ENCODE measurements at regions not wholly inside any gene's neighbourhood (a gene's known extent, or its start where the extent isn't known, plus 50 kb on each side); places are given as distances from the start of the nearest gene placed in this dataset.

DNA sequence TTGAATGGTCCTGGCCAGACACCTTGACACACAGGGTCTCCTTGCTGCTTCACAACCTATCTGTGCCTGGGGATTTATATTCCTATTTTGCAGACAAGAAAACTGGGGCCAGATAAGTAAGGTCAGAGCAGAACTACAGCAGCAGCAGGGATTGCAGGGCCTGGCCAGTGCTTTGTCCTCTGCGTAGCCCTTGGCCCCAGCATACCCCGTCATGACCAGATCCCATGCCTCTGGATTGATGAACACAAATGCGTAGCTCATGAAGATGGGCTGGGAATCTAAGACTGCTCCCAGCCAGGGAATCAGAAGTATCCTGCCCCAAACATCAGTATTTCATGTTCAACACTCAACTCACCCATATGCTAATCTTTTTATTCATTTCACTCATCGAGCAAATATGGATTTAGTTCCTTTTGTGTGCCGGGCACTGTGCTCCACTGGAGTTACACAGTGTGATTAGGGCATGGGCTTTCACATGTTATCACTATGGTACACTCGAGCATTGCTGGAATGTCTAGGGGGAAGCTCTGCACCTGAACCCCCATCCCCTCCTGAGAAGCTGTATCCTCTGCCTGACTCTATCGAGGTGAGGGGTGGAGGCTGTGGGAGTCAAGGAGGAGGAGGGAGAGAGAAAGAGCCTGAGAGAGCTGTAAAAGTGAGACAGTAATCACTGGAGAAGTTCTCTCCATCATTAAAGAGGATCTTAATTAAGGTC lies 143.3 kb downstream of the CYP26B1 start:
- DNase-seq (ENCODE audit: low read depth in 2 of 2): no peak

DNA sequence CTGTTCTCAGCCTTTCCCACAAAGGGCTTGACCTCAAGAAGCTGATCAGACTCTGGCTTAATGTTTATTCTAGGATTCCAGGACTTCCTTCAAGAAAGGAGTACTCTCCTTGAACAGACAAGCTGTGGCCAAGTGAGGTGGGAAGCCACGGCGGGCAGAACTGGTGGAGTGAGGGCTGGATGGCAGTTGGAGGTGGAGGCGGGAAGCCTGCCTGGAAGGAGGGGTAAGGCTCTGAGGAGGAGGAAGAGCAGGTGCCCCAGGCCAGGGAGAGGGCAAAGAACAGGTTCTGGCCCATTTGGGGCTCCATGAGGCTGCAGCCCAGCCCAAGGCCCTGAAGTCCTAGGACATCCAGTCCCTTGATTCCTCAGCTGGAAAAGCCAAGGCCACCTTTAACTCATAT lies 143.9 kb downstream of the CYP26B1 start:
- no peak for DNase-seq (ENCODE audit: low read depth in 2 of 2)

DNA sequence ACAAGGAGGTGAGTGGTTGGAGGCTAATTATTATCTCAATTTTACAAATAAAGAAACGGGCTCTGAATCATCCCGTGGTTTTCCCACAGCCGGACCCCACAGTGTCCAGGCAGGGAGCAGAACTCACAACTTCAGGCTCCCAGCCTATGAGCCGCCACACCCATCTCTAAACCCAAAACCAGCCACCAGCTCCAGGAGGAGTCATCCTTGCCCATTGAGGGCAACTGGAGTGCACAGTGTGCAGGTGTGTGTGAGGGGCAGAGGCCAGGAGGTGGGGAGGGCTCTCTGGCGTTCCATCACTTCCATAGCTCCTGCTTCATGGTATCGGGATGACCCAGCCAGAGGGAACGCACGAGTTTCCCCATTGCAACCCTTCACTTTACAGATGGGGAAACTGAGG lies 144.5 kb downstream of the CYP26B1 start:
- no peak for DNase-seq (ENCODE audit: low read depth in 2 of 2)

DNA sequence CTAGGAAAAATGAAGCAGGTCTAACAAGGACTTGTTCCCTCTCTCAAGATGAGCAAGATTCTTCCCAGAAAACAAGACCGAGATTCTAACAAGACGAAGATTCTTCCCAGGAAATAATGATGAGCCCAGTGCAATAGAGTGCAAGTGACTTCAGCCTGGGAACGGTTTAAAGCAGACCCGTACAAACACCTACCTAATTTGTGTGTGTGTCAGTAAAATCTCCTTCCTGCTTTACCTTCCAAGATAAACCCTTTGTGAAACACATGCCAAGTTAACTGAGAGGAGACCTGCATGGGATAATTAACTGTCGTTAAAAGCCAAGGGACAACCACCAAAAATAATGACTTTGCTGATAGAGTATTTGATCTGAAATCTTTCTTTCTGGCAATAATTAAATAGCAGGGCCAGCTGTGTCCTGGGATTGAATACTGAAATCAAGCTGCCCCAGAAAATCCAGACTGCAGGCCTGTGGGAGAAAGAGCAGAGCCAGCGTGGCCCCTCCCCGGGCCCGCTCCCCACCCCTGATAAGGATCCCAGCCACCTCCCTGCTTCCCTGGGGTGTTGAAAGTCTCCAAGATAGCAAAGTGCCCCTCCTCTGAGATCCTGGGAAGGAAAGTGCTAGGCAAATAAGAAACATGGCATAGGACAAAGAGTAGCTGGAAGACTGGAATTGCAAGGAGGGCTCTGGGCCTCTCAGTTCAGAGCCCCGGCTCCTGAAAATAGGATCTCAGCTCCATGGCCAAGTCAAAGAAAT lies 145.5 kb downstream of the CYP26B1 start:
- DNase-seq (ENCODE audit: low read depth in 2 of 2): no peak

DNA sequence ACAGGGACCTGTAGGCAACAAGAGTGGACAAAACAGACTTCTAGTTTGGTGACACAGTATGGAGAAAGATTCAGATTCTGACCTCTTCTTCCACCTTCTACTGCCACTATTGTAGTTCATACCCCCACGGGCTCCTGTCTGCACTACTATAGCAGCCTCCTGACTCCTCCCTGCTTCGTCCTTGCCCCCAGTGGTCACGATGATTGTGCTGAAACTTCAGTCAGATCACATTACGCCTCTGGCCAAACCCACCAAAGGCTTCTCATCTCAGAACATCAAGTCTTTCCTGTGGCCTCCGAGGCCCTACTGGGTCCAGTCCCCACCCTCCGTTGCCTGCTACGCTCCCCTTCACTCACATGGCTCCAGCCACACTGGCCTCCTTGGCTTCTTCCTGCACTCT lies 147.6 kb downstream of the CYP26B1 start:
- DNase-seq (ENCODE audit: low read depth in 2 of 2): no peak

DNA sequence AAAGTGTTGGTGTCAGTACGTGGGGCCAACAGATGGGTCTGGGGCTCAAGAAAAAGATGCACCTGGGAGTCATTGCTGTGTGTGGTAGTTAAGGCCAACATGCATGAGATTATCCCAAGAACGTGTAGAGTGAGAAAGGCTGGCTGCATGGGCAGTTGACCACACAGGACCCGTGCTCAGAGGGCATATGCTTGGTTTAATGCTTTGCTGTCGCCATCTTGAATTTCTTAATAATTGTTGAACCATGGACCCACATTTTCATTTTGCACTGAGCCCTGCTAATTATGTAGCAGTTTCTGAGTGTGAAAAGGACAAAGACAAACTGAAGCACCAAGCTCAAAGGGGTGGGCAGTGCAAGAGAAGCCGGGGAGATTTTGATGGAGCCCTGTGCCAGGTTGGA lies 148.1 kb downstream of the CYP26B1 start:
- no peak for DNase-seq (ENCODE audit: low read depth in 2 of 2)

DNA sequence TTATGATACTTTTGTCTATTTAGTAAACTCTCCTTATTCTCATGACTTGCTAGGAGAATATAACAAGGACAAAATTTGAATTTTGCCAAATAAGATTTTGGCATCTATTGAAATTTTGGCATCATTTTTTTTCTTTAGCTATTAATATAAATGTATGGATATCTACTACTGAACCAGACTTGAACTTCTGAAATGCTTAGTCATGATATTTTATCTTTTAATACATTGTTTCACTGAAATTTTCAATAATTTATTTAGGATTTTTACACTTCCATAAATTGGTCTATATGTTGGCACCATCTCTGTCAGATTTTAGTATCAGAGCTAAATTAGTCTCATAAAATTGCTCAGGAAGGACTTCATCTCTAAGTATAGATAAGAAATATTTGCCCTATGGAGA lies 149.8 kb downstream of the CYP26B1 start:
- DNase-seq (ENCODE audit: low read depth in 2 of 2): no peak

DNA sequence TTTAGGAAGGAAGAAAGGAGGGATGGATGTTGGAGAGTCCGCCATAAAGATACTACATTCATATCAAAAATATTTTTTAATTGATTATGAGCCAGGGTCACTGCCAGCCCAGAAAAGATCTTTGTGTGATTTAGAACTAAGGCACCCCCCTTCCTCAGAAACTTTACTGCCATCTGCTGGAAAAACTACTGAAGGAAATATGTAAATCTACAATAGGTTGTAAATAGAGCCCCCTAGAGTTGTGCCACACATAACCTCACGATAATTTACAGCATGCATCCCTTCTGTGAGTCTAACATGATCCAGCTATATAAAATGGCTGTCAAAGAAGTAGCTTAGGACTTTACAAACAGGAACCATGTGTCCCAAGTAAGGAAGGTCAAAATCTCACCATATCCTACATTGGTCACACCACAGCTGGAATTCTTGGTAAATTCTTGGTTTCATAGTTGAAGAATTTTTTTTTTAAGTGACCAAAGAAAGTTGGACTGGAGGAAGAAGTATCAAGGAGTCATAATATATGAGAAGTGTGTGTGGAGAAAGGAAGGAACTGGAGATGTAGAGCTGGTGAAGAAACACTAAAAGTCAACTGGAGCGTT lies 152.5 kb downstream of the CYP26B1 start:
- DNase-seq (ENCODE audit: low read depth in 2 of 2): no peak

DNA sequence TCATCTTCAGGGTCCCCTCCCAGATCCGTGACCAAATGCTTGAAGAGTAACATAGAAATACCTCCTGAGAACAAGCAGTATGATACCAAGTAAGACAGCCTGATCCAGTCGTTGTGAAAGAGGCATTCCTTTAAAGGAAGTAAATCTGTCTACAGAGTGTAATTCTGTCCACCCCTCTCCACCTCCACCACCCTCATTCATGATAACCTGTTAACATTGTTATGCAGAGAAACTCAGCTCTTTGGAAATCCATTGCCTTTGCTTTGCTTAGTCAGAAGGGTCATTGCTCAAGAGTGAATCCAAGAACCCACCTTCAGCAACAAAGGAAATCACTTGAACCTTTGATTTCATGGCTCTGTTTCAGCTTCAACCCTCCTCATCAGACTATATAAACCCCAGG lies 155.6 kb downstream of the CYP26B1 start:
- no peak for DNase-seq (ENCODE audit: low read depth in 2 of 2)

DNA sequence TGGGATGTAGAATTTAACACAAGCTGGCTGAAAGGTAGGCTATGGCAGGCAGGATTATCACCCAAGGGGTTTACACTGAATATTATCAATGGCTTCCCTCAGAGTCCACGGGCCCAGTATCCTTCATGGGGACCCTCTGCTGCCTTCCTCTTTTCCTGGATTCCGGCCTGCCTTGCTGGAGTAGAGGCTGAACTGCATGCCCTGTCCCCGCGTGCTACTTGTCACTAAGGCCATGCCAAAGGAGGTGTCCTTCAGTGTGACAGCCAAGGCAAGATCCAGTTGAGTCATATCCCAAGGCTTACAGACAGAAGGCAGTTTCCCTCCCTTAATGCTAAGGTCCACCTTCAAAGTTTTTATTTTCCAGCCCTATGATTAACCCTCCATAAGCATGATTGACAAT lies 156.3 kb downstream of the CYP26B1 start:
- no peak for DNase-seq (ENCODE audit: low read depth in 2 of 2)

DNA sequence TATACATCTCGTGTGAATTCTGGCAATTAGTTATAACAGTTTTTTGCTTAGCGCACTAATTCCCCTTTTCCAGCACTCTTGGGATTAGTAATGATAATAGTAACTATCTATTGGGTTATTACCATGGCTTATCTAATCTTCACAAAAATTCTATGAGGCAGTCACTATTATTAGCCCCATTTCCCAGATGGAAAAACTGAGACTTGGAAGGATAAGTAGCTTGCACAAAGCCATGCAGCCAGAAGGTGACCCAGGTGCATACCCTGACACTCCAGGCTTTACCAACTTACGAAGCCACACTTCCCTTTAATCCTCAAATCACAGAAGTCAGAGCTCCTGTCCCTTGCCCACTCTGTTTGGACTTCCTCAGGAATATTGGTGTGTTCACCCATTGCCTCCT lies 156.8 kb downstream of the CYP26B1 start:
- no peak for DNase-seq (ENCODE audit: low read depth in 2 of 2)

DNA sequence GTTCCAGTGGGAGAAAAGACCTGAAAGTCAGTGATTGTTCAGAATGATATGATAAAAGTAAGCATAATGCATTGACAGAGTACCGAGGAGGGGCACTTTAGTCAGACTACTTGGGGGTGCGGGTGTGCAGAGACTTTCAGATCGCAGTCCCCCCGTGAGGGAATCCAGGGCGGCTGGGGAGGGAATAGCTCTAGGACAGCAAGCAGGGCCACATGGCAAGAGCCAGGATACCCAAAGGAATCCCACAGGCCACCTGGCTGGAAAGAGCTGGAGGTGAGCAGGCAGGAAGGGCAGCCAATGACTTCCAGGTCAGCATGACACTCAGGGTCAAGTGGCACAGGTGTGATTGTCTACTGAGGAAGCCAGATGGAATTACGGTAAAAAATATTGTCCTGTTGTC lies 157.5 kb downstream of the CYP26B1 start:
- DNase-seq (ENCODE audit: low read depth in 2 of 2): no peak

DNA sequence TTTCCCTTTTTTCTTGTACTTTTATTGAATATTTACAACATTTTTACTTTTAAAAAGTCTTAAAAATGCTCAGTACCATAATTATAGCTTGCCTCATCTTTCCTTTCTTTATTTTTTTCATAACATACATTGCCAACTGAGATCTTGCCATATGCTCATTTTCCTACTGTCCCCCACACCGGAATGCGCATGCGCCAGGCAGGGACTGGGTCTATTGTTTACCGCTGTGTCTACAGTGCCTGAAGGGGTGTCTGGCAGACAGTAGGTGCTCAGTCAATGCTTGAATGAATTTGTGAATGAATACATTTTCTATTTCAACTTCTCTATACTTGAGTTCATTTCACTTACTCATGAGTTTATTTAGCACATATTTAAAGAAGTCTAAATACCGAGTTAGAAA lies 158.0 kb downstream of the CYP26B1 start:
- DNase-seq (ENCODE audit: low read depth in 2 of 2): no peak

DNA sequence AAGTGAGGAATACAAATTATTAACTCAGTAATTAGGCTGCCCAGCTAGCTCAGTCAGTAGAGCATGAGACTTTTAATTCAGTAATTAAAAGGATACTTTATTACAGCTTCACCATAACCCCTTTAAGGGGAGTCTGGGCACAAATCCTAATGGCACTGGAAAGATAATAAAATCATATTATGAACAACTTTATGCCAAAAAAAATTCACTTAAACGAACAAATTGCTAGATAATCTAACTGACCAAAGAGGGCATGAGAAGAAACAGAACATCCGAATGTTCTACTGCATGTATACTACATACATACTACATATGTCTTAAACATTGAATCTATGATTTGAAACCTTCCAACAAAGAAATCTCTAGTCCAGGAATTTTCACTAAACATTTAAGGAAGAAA lies 159.5 kb downstream of the CYP26B1 start:
- no peak for DNase-seq (ENCODE audit: low read depth in 2 of 2)

DNA sequence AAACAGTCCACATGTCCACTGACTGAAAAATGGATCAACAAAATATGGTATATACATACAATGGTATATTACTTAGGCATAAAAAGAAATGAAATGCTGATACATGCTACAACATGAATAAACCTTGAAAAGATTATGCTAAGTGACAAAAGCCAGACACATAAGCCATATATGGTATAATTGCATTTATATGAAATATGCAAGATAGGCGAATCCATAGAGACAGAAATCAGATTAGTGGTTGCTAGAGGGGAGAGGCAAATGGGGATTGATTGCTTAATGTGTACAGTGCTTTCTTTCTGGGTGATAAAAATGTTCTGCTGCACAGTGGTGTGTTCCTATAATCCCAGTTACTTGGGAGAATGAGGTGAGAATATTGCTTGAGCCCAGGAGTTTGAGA lies 171.0 kb downstream of the CYP26B1 start:
- DNase-seq (ENCODE audit: low read depth in 2 of 2): no peak

DNA sequence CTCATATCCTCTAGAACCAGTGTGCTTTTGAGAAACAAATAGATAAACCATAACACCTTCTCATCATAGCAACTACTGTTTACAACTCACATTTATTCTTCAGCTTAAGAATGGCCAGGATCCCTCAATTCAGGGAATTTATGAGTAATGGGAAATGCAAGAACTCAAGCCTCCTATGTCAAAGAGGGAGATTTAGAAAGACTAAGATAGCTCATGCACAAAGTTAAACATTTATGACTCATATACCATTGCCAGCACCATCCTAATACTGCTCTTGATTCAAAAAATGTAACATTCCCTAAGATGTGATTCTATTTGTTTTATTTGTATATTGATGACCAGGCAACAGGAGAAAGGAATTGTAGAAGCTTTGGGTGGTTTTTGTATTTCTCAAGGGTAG lies 172.8 kb downstream of the CYP26B1 start:
- no peak for DNase-seq (ENCODE audit: low read depth in 2 of 2)

DNA sequence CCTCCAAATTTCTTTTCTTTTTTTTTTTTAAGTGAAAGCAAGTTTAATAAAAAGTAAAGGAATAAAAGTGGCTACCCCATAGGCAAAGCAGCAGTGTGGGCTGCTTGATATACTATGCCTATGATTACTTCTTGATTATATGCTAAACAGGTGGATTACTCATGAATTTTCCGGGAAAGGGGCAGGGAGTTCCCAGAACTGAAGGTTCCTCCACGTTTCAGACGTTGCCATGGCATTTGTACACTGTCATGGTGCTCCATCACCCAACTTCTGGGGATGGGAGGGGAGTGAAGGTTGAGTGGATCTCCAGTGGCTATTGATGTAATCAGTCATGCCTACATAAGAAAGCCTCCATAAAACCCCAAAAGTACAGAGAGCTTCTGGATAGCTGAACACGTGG lies 176.2 kb downstream of the CYP26B1 start:
- DNase-seq (ENCODE audit: low read depth in 2 of 2): no peak

DNA sequence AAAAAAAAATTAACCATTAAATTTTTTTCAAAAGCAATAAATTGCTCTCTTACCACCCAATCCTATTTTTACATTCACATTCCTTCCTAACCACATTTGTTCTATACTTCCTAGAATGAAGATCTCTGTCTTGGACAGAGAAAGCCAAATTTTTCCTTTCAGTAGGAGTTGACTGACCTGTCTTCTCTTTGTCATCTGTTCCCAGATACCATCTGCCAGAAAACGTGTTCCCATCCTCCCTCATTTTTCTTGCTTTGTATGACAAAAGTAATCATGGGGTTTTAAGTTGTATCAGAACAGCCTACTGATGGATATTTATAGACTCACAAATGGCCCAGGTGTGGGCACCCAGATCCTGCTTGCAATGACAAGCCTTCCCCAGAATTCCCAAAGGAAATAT lies 182.1 kb downstream of the CYP26B1 start:
- DNase-seq (ENCODE audit: low read depth in 2 of 2): no peak

DNA sequence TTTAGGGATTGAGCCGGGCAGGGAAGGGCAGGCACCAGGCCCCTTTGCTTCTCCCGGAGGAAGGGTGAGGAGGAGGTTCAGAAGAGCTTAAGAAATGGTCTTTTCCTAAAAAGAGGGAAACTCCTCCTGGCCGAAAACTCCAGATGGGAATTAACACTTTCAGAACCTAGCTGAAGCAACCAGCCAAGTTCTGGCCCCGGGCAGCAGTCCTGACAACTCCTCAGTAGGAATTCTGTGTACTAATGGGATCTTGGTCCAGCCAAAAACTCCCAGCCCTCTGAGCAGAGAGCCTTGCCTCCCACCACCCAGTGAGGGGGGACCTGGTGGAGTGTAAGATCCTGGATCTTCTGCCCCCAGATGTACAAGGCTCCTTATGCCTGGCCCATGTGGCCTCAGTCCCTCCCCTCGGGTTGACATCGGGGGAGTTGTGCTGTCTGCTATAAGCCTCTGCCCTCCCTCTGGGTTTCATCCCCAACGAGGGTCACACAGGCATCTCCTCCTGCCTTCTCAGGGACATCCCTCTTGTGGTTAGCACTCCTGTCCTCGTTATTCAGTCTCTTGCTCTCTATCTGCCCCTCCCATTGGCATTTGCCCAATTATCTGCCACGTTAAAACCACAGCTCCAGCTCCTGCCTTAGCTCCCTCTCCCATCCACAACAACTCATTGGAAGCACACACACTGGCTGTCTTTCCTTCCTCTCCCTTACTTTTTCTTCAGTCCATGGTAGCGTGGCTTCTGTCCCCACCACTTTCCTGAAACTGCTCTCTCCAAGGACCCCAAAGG lies 184.6 kb downstream of the CYP26B1 start:
- DNase-seq (ENCODE audit: low read depth in 2 of 2): no peak

DNA sequence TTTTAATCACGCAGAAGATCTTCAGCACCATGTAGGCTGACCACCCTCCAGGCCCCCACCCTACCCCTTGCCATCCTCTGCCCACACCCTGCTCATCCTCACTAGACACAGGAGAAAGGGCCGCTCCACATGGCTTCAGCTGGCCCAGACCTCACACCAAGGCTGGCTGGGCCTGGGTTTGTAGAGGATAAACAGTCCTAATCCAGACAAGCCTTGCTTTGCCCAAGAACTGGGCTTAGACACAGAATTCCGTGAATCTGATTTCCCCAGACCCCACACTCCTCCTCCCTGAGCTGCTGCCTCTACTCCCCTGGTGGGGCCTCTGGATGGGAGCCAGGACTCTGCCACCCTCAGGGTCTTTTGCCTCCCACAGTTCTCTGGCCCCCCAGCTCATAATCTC lies 185.3 kb downstream of the CYP26B1 start:
- no peak for DNase-seq (ENCODE audit: low read depth in 2 of 2)

DNA sequence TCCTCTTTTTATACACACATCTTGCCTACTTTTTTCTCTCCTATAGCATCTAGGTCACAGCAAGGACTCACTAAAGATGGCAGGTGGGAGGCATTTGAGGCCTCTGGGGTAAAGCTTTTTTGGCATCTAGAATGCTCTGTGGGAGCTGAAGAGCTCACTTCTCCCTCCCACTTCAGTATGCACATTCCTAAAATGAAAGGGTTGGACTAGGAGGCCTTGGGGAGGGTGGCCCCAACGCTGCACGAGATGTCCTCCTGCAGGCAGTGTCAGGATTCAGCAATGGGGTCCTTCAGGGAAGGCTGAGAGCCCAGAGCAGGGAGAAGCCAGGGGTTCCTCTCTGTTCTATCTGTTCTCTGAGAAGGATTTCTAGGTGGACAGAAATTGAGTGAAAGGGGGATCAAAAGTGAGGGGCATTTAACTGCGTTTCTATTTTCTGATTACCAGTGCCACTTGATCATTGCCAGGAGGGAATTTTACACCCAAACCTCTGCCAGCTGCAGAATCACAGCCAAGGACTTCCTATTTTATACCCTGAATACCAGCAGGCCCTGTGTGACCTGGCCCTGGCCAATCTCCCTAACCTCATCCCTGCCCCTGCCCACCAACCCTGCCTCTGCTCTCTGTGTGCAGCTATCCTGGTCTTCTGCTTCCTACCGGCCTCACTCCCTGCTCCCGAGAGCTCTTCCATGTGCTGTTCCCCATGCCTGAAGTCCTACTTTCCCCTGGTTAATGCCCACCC lies 186.2 kb downstream of the CYP26B1 start:
- no peak for DNase-seq (ENCODE audit: low read depth in 2 of 2)

DNA sequence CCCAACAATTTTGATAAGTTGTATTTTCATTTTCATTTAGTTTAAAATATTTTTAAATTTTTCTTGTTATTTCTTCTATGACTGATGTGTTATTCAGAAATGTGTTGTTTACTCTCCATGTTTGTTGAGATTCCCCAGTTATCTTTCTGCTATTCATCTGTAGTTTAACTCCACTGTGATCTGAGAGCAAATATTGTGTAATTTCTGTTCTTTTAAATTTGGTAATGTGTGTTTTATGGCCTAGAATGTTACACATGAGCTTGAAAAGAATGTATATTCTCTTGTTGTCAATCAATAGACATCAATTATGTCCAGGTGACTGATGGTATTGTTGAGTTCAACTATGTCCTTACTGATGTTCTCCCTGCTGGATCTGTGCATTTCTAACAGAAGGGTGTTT lies 188.2 kb downstream of the CYP26B1 start:
- no peak for DNase-seq (ENCODE audit: low read depth in 2 of 2)

Data from stimulated activated CD8-positive, alpha-beta memory T cell treated with anti-CD3 and anti-CD28 coated beads, Interleukin-2, amount 100 ng/mL, for 48 hours (primary cell).